Ovary (tissue), 3 donors: ENCODE measurements at regions not wholly inside any gene's neighbourhood (a gene's known extent, or its start where the extent isn't known, plus 50 kb on each side); places are given as distances from the start of the nearest gene placed in this dataset.

ENCODE experiments used
- POLR2A ChIP-seq: fragments of 450-650 bp; IDR thresholded peaks from one replicate; pipeline ENCODE4 v1.6.1; 2017; ENCODE audit warnings: antibody characterized with exemption, mild to moderate bottlenecking, moderate library complexity
- TF ChIP-seq, protein P1 (sequence below), 3 donors: fragments of 450-650 bp in 2 of 3; fragments of 200-600 bp in 1 of 3; IDR thresholded peaks; one replicate each; pipeline versions ENCODE4 v1.5.1 to v1.8.0; 2016 to 2022; ENCODE audit warnings: antibody characterized with exemption in 3 of 3, mild to moderate bottlenecking in 1 of 3
- donor health status: DM: no; HTN: no; CAD: no.

GRCh38 chr15:63436872-63437375 is 55.3 kb upstream of the CA12 start:
- TF ChIP-seq, protein P1, sequence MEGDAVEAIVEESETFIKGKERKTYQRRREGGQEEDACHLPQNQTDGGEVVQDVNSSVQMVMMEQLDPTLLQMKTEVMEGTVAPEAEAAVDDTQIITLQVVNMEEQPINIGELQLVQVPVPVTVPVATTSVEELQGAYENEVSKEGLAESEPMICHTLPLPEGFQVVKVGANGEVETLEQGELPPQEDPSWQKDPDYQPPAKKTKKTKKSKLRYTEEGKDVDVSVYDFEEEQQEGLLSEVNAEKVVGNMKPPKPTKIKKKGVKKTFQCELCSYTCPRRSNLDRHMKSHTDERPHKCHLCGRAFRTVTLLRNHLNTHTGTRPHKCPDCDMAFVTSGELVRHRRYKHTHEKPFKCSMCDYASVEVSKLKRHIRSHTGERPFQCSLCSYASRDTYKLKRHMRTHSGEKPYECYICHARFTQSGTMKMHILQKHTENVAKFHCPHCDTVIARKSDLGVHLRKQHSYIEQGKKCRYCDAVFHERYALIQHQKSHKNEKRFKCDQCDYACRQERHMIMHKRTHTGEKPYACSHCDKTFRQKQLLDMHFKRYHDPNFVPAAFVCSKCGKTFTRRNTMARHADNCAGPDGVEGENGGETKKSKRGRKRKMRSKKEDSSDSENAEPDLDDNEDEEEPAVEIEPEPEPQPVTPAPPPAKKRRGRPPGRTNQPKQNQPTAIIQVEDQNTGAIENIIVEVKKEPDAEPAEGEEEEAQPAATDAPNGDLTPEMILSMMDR (IDR thresholded peaks at IDR 0.05): no peak
- TF ChIP-seq POLR2A: no peak
